Prostate gland (tissue), 2 donors: ENCODE measurements at regions not wholly inside any gene's neighbourhood (a gene's known extent, or its start where the extent isn't known, plus 50 kb on each side); places are given as distances from the start of the nearest gene placed in this dataset.

ENCODE experiments used
- POLR2A ChIP-seq: fragments of 450-650 bp; IDR thresholded peaks from one replicate; pipeline ENCODE4 v1.6.1; 2016; ENCODE audit warnings: antibody characterized with exemption, mild to moderate bottlenecking
- TF ChIP-seq, protein P1 (sequence below), 4 experiments: fragments of 200-600 bp in 2 of 4; fragments of 450-650 bp in 2 of 4; sonication (generic) in 2 of 4; IDR thresholded peaks; 1 replicate in 3 of 4; 2 replicates in 1 of 4; pipeline ENCODE4 v1.5.1; 2016 to 2019; ENCODE audit warnings: antibody characterized with exemption in 4 of 4, mild to moderate bottlenecking in 2 of 4, moderate library complexity in 2 of 4

DNA sequence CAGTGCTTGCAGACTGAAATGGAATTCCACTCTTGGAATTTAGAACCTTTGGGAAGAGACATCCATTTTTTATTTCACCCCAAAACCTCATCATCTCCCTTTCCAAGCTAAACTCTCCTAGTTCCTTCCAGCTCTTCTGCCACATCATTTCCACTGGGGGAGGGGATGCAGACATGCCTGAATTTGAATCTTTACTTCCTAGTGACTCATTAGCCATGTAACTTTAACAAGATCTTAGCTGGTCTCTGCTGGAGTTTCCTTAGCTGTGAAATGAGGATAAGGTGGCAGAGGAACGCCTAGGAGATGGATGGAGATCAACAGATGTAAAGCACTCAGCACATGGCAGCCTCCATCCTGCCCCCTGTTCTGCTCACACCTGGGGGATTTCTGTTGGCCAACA lies 266.8 kb downstream of the EN1 start:
- TF ChIP-seq POLR2A = no peak
- TF ChIP-seq, protein P1, sequence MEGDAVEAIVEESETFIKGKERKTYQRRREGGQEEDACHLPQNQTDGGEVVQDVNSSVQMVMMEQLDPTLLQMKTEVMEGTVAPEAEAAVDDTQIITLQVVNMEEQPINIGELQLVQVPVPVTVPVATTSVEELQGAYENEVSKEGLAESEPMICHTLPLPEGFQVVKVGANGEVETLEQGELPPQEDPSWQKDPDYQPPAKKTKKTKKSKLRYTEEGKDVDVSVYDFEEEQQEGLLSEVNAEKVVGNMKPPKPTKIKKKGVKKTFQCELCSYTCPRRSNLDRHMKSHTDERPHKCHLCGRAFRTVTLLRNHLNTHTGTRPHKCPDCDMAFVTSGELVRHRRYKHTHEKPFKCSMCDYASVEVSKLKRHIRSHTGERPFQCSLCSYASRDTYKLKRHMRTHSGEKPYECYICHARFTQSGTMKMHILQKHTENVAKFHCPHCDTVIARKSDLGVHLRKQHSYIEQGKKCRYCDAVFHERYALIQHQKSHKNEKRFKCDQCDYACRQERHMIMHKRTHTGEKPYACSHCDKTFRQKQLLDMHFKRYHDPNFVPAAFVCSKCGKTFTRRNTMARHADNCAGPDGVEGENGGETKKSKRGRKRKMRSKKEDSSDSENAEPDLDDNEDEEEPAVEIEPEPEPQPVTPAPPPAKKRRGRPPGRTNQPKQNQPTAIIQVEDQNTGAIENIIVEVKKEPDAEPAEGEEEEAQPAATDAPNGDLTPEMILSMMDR (IDR thresholded peaks at IDR 0.05) = no peak
